SU-DHL-6 (cell line): ENCODE measurements at regions not wholly inside any gene's neighbourhood (a gene's known extent, or its start where the extent isn't known, plus 50 kb on each side); places are given as distances from the start of the nearest gene placed in this dataset.

Experiments
- CTCF ChIP-seq: fragments of 200-600 bp; sonication (generic); IDR thresholded peaks from one replicate; pipeline ENCODE4 v1.5.1; 2017; ENCODE audit warnings: antibody characterized with exemption, mild to moderate bottlenecking, low read length, moderate library complexity; ENCODE audit not compliant: insufficient read depth, poor library complexity, severe bottlenecking
- EZH2phosphoT487 ChIP-seq: fragments of 200-600 bp; sonication (generic), shearing (Covaris generic); conservative IDR thresholded peaks from 2 replicates; pipeline ENCODE4 v1.6.1; 2018; ENCODE audit warnings: mild to moderate bottlenecking, antibody characterized with exemption, low read length, moderate library complexity, mixed read lengths

- no peak for TF ChIP-seq CTCF
- no peak for TF ChIP-seq EZH2phosphoT487
Measured at GRCh38 chr13:60226507-60226906, 62.8 kb upstream of the DIAPH3 start.
